CD4-positive, alpha-beta T cell (primary cell): ENCODE measurements at regions not wholly inside any gene's neighbourhood (a gene's known extent, or its start where the extent isn't known, plus 50 kb on each side); places are given as distances from the start of the nearest gene placed in this dataset.

ENCODE experiments used
- ATAC-seq: fragments of 200-7000 bp; cut with Tn5 transposase; one replicate; pipeline ENCODE4 v1.10.0; 2022; ENCODE audit warnings: mild to moderate bottlenecking; ENCODE audit not compliant: poor library complexity
- CTCF ChIA-PET: fragments of 350-600 bp; sonication (Branson Sonifier 250); formaldehyde crosslinking; loops from one replicate; lab custom pipeline; 2021; ENCODE audit warnings: antibody characterized with exemption, inconsistent platforms; lab: Charles Lee
- POLR2A ChIA-PET: fragments of 350-600 bp; sonication (Branson Sonifier 250); formaldehyde crosslinking; loops from one replicate; lab custom pipeline; 2021; ENCODE audit warnings: antibody characterized with exemption, inconsistent platforms; lab: Charles Lee
- DNase-seq, 14 experiments: peaks; one replicate each; pipeline ENCODE4 v3.0.0-alpha.2; 2013 to 2020; ENCODE audit warnings: mixed read lengths in 2 of 14
- H3K27ac ChIP-seq, 2 donors: one replicate each; pipeline versions ENCODE4 v1.5.1 to v1.7.0; 2013; ENCODE audit warnings: low read length in 2 of 2, low read depth in 1 of 2, mild to moderate bottlenecking in 1 of 2
- H3K27me3 ChIP-seq, 2 experiments: 1 replicate in 1 of 2; 2 replicates in 1 of 2; pipeline versions ENCODE4 v1.6.1 to v1.7.0; 2013; ENCODE audit warnings: low read length in 2 of 2, control low read depth in 1 of 2, mild to moderate bottlenecking in 1 of 2, moderate library complexity in 1 of 2; ENCODE audit not compliant: insufficient read depth in 2 of 2, control insufficient read depth in 1 of 2
- H3K36me3 ChIP-seq: one replicate; pipeline ENCODE4 v1.6.1; 2013; ENCODE audit warnings: low read length, control low read depth; ENCODE audit not compliant: insufficient read depth
- H3K4me1 ChIP-seq: one replicate; pipeline ENCODE4 v1.6.1; 2013; ENCODE audit warnings: low read length, control low read depth; ENCODE audit not compliant: insufficient read depth
- H3K4me3 ChIP-seq: one replicate; pipeline ENCODE4 v1.5.1; 2013; ENCODE audit warnings: mild to moderate bottlenecking, low read length, moderate library complexity
- H3K9me3 ChIP-seq, 2 experiments: 1 replicate in 1 of 2; 2 replicates in 1 of 2; pipeline versions ENCODE4 v1.6.1 to v1.7.0; 2013; ENCODE audit warnings: low read length in 2 of 2, mild to moderate bottlenecking in 2 of 2, control low read depth in 1 of 2, moderate library complexity in 1 of 2; ENCODE audit not compliant: control insufficient read depth in 1 of 2, insufficient read depth in 1 of 2
- H3K27ac Mint-ChIP-seq: one replicate; pipeline ENCODE4 v1.8.0; 2020; ENCODE audit warnings: mixed read lengths
- H3K27me3 Mint-ChIP-seq: one replicate; pipeline ENCODE4 v1.8.0; 2021; ENCODE audit warnings: mixed read lengths
- H3K36me3 Mint-ChIP-seq: one replicate; pipeline ENCODE4 v1.8.0; 2021; ENCODE audit warnings: low read depth, mixed read lengths
- H3K4me1 Mint-ChIP-seq: one replicate; pipeline ENCODE4 v1.8.0; 2021; ENCODE audit warnings: low read depth, mixed read lengths
- H3K4me3 Mint-ChIP-seq: one replicate; pipeline ENCODE4 v1.8.0; 2020; ENCODE audit warnings: mild to moderate bottlenecking, mixed read lengths
- H3K9me3 Mint-ChIP-seq: one replicate; pipeline ENCODE4 v1.8.0; 2020; ENCODE audit warnings: mixed read lengths
- CTCF ChIP-seq: fragments of 200-600 bp; IDR thresholded peaks from one replicate; pipeline ENCODE4 v1.8.0; 2022; ENCODE audit warnings: antibody characterized with exemption, mild to moderate bottlenecking
- intact Hi-C, 2 experiments: fragments of 100-400 bp; cut with DNase I in 1 of 2; cut with micrococcal nuclease in 1 of 2; formaldehyde crosslinking; loops; one replicate each; pipeline versions ENCODE4 v1.15.1 to v1.9.0; 2023 to 2025; cut with DNase I, micrococcal nuclease

GRCh38 chr7:54326592-54327167, 215.5 kb upstream of the VSTM2A start:
- H3K9me3 ChIP-seq = peaks cover 0 to 9% of the 10 kb centered on the region in 2 experiments
- H3K4me1 ChIP-seq = no peaks in the 10 kb centered on the region
- no peak overlapping the region for H3K4me3 ChIP-seq
- CTCF ChIA-PET = no interaction called here
- TF ChIP-seq CTCF = no peak
- no peaks in the 10 kb centered on the region for H3K36me3 Mint-ChIP-seq
- no peaks in the 10 kb centered on the region for H3K27me3 ChIP-seq
- intact Hi-C loops = loop anchor here in 1 of 2 experiments (10.0 kb wide), 1 partner anchor 82 kb away; no protein-coding TSS in a partner anchor
- H3K27me3 Mint-ChIP-seq = no peaks in the 10 kb centered on the region
- H3K36me3 ChIP-seq = no peaks in the 10 kb centered on the region
- no peak overlapping the region for H3K4me3 Mint-ChIP-seq
- DNase-seq = no peak
- H3K9me3 Mint-ChIP-seq = peaks cover 7% of the 10 kb centered on the region
- POLR2A ChIA-PET = no interaction called here
- H3K27ac ChIP-seq = no peak overlapping the region
- H3K27ac Mint-ChIP-seq = no peak overlapping the region
- ATAC-seq = no peak
- H3K4me1 Mint-ChIP-seq = no peaks in the 10 kb centered on the region

GRCh38 chr7:54330216-54330800, 211.9 kb upstream of the VSTM2A start:
- ChIA-PET POLR2A (no interaction called here), CTCF (no interaction called here)
- no peak overlapping the region for H3K4me3 ChIP-seq
- Mint-ChIP-seq H3K27ac (no peak overlapping the region), H3K36me3 (no peaks in the 10 kb centered on the region), H3K4me3 (no peak overlapping the region), H3K9me3 (peaks cover 8% of the 10 kb centered on the region), H3K27me3 (no peaks in the 10 kb centered on the region), H3K4me1 (no peaks in the 10 kb centered on the region)
- no peaks in the 10 kb centered on the region for H3K27me3 ChIP-seq
- H3K9me3 ChIP-seq = peaks cover 2 to 6% of the 10 kb centered on the region in 2 experiments
- ATAC-seq (no peak), DNase-seq (no peak)
- no peaks in the 10 kb centered on the region for H3K4me1 ChIP-seq
- intact Hi-C loops = loop anchor here in 1 of 2 experiments (10.0 kb wide), 1 partner anchor 86 kb away; no protein-coding TSS in a partner anchor
- no peak for TF ChIP-seq CTCF
- no peaks in the 10 kb centered on the region for H3K36me3 ChIP-seq
- no peak overlapping the region for H3K27ac ChIP-seq

- POLR2A ChIA-PET = no interaction called here
These were observed 210.9 kb upstream of the VSTM2A start for GRCh38 chr7:54331311-54331710.

More at GRCh38 chr7:54331311-54331710, 210.9 kb upstream of the VSTM2A start:
- H3K27me3 Mint-ChIP-seq = no peaks in the 10 kb centered on the region
- Histone ChIP-seq H3K36me3 (no peaks in the 10 kb centered on the region), H3K4me1 (no peaks in the 10 kb centered on the region), H3K4me3 (no peak overlapping the region), H3K27ac (no peak overlapping the region), H3K27me3 (no peaks in the 10 kb centered on the region), H3K9me3 (peaks cover 4 to 6% of the 10 kb centered on the region in 2 experiments)
- DNase-seq = no peak
- no peak overlapping the region for H3K4me3 Mint-ChIP-seq
- no peak for TF ChIP-seq CTCF
- ATAC-seq = no peak
- H3K36me3 Mint-ChIP-seq = no peaks in the 10 kb centered on the region
- H3K9me3 Mint-ChIP-seq = peaks cover 11% of the 10 kb centered on the region
- H3K4me1 Mint-ChIP-seq = no peaks in the 10 kb centered on the region
- no peak overlapping the region for H3K27ac Mint-ChIP-seq
- intact Hi-C loops = loop anchor here in 1 of 2 experiments (10.0 kb wide), 1 partner anchor 87 kb away; no protein-coding TSS in a partner anchor
- CTCF ChIA-PET = no interaction called here
